SH-SY5Y (cell line): ENCODE measurements at regions not wholly inside any gene's neighbourhood (a gene's known extent, or its start where the extent isn't known, plus 50 kb on each side); places are given as distances from the start of the nearest gene placed in this dataset.

Source experiments
- GATA2 ChIP-seq: IDR thresholded peaks from 2 replicates; pipeline ENCODE4 v1.6.1; 2011; ENCODE audit warnings: mild to moderate bottlenecking, low read depth, low read length
- GATA3 ChIP-seq: IDR thresholded peaks from 2 replicates; pipeline ENCODE4 v1.6.1; 2011; ENCODE audit warnings: low read depth, mild to moderate bottlenecking, low read length, moderate library complexity

DNA sequence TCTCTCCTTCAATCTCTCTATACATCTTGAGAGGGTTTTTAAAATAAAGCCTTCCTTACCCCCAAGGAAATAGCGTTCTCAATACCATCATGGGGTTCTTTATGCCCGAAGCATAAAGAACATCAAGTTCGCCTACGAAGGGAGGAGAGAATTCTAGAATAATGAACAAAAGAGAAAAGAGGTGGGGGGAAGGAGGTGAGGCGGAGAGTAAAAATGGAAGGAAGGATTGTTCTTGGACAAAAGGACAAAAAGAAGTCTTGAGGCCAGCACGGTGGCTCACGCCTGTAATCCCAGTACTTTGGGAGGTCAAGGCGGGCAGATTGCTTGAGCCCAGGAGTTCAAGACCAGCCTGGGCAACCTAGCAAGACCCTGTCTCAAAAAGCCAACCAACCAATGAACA lies 319.8 kb upstream of the NCKAP5 start:
- no peak for TF ChIP-seq GATA2
- TF ChIP-seq GATA3: no peak

DNA sequence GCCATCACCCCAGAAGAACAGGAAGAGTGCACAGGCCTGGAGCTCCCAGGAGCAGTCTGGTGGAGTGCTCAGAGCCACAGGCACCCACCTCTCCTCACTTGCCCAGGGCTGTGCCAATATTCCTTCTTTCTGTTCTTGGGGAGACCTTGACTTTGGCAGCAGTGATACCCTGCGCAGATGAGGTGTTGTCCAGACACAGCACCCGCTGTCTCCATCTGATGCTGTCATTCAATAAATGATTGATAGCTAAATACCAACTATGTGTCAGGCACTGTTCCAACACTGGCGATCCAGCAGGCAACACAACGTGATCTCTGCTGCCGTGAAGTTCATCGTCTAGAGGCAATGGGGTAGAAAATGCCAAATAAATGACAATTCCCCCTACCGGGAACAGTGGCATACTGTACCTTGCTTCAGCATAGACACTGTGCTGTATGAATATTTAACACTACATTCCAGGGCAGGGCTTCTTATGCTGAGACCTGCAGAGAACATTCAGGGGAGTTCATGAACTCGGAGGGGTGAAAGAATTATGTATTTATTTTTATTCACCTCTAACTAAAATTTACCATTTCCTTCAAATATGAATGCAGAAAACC lies 320.5 kb upstream of the NCKAP5 start:
- TF ChIP-seq GATA2: no peak
- no peak for TF ChIP-seq GATA3

DNA sequence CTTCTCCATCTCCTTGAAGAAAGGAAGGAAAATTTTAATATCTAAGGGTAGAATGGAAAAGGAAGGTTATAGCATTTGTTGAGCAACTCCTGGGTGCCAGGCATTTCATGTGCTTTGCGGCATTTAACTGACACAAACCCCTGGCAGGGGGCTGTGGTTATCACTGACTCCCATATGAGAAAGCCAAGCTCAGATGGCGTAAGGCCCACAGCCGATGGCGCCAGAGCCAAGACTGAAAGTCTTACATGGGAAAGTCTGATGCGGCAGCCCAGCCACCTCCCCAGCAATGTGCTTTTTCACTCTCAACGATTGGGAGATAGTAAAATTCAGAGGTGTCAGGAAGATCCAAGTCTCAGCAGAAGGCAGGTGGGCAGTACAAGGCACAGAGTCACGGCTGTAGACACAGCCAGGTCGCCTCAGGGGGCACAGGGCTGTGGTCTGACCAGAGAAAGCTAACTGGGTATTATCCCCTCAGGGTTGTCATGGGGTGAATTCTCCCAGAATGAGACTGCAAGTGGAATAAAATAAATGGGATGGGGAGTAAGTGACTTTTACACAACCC lies 324.2 kb upstream of the NCKAP5 start:
- TF ChIP-seq GATA2 (no peak), GATA3 (no peak)

DNA sequence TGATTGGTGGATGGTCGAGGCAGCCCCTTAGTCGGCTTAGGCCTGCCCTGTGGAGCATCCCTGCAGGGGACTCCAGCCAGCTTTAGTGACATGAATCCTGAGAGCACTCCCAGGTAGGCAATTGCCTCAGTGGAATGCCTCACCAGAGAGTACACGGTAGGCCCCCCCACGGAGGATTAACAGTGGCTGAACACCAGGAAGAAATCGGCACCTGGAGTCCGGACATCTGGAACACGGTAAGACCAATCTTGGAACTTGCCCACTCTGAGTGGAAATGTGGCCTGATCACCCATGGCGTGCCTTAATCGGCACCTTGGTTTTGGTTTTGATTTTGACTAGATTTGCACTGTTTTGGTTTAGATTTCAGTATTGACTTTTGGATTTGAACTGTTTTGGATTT lies 326.2 kb upstream of the NCKAP5 start:
- no peak for TF ChIP-seq GATA2

DNA sequence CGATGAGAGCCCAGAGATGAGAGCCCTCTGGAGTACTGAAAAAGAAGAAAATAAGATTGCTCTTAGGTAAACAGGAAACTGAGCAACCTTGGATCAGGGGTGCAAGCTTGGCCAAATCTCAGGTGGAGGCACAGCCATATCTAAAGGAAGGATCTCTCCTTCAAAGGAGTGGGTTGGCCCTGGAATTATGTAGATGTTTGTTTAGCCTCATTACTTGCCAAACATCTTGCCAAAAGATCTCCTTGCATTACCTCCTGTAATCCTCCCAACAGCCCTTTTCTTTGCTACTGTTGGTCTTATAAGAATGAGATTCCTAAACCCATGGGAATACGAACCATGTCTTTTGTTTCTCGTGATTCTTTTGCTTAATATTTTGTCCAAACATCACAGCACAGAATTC lies 332.6 kb upstream of the NCKAP5 start:
- TF ChIP-seq GATA3 (no peak), GATA2 (no peak)

GRCh38 chr2:133906396-133906795 lies 338.1 kb upstream of the NCKAP5 start:
- TF ChIP-seq GATA3 (no peak), GATA2 (no peak)

DNA sequence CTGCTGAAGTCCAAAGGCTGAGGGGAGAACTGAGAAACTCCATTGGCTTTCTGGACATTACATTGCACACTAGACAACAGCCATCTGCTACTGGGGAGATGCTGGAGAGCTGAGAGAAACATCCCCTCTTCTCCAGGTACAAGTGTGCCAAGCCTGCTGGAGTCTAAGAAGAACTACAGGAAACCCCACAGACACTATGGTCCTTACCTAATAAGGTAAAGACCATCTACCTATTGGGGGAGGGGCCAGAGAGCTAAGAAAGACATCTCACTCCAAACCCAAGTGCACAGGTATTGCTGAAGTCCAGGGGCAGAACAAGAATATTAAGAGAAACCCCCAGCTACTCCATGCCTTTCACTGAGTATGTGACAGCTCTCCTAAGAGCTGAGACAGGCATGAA lies 338.7 kb upstream of the NCKAP5 start:
- TF ChIP-seq GATA3: no peak
- TF ChIP-seq GATA2: no peak

- TF ChIP-seq GATA3 (no peak), GATA2 (no peak)
Measured at GRCh38 chr2:133908171-133908570, 339.9 kb upstream of the NCKAP5 start.

GRCh38 chr2:133918141-133918540 lies 335.7 kb upstream of the MGAT5 start:
- TF ChIP-seq GATA3: no peak
- no peak for TF ChIP-seq GATA2

DNA sequence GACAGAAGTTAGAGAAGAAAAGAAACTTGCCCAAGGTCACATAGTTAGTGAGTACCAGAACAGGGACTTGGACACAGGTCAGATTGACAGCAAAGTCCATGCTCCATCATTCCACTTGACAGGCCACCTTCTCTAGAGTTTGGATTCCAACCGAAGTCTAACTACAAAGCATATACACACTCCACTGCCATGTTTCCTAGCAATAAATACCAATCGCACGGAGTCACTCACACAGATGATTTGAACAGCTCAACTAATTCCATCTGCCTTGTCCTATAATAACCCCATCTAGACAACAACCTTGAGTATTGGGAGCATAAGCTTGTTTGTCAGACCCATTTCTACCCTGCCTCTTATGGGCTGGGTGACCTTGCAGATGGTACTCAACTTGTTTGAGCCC lies 334.6 kb upstream of the MGAT5 start:
- TF ChIP-seq GATA3 (no peak), GATA2 (no peak)

DNA sequence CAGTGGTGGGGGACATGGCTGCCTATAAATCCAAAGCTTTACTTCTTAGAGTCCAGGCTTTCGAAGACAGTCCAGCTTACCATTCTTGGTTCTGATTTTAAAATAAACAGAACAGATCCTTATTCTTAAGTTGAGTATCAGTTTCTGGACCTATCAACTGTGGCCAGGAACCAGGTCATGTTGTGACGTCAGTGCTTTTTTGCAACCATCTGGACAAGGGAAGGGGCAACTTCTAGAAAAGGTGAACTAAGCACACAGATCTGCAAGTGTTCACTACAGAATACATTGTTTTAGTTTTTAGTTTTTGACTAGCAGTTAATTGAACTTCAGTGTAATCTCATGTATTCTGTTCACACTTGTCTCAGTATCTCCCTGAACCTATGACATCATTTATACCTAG lies 326.0 kb upstream of the MGAT5 start:
- TF ChIP-seq GATA2 (no peak), GATA3 (no peak)

- no peak for TF ChIP-seq GATA3
- TF ChIP-seq GATA2: no peak
Measured at GRCh38 chr2:133936096-133936495, 317.8 kb upstream of the MGAT5 start.

- TF ChIP-seq GATA2: no peak
- no peak for TF ChIP-seq GATA3
Measured at GRCh38 chr2:133936601-133937000, 317.3 kb upstream of the MGAT5 start.

DNA sequence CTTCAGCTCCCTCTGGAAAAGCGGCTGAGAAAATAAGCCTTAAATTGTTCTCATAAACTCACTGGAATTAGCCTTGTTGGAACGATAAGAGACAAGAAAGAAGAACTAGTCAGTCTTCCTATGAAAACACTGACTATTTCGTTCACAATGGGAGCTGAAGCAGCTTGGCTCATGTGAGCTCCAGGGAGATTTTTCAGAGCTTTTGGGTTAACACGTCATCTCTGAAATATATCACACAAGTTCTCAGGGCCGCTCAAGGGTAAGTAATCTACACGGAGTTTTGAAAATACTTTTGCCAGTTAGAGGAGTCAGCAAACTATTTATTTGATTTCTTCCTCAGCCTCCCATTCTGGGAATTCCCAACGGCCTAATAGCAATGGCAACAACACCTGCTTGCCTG lies 316.2 kb upstream of the MGAT5 start:
- TF ChIP-seq GATA2 (no peak), GATA3 (no peak)

DNA sequence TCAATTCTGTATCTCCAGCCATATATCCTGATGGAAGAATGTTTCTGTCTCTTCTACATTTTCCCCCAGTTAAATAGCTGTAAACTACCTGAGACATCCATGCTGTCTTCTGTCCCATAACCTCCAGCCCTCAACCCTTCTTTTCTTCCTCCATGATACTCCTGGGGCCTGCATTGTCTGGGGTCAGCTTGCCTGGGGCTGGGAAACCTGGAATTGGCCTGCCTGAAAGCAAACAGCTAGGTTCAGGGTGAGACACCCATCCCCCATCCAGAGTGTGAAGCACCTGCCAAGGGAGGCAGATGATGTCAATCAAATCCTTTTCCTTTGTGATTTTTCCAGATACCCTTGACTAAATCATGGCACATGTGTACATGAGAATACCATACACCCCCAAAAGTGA lies 313.7 kb upstream of the MGAT5 start:
- TF ChIP-seq GATA2 (no peak), GATA3 (no peak)

- TF ChIP-seq GATA2 (no peak), GATA3 (no peak)
Measured at GRCh38 chr2:133941666-133942065, 312.2 kb upstream of the MGAT5 start.
